IMR-90 (cell line): ENCODE measurements at regions not wholly inside any gene's neighbourhood (a gene's known extent, or its start where the extent isn't known, plus 50 kb on each side); places are given as distances from the start of the nearest gene placed in this dataset.

ENCODE experiments used
- CEBPB ChIP-seq: IDR thresholded peaks from 2 replicates; pipeline ENCODE4 v1.6.1; 2012; ENCODE audit warnings: low read depth, low read length, improper control_type of control experiment
- CHD1 ChIP-seq: IDR thresholded peaks from 2 replicates; pipeline ENCODE4 v1.6.1; 2012; ENCODE audit warnings: low read depth, low read length, improper control_type of control experiment
- CTCF ChIP-seq: conservative IDR thresholded peaks from 2 replicates; pipeline ENCODE4 v1.5.1; 2012; ENCODE audit warnings: mild to moderate bottlenecking, low read depth, low read length, improper control_type of control experiment
- FOS ChIP-seq: fragments of 150-350 bp; IDR thresholded peaks from 2 replicates; pipeline ENCODE4 v1.6.1; 2016; ENCODE audit warnings: low read depth, low read length
- MAZ ChIP-seq: IDR thresholded peaks from 2 replicates; pipeline ENCODE4 v1.6.1; 2012; ENCODE audit warnings: low read depth, mild to moderate bottlenecking, low read length, improper control_type of control experiment, moderate library complexity, borderline replicate concordance
- MXI1 ChIP-seq: IDR thresholded peaks from 2 replicates; pipeline ENCODE4 v1.6.1; 2012; ENCODE audit warnings: low read depth, mild to moderate bottlenecking, low read length, moderate library complexity, borderline replicate concordance
- POLR2A ChIP-seq: IDR thresholded peaks from 2 replicates; pipeline ENCODE4 v1.6.1; 2012; ENCODE audit warnings: mild to moderate bottlenecking, low read depth, low read length
- RAD21 ChIP-seq: IDR thresholded peaks from 2 replicates; pipeline ENCODE4 v1.6.1; 2012; ENCODE audit warnings: low read length, improper control_type of control experiment
- RCOR1 ChIP-seq: IDR thresholded peaks from 2 replicates; pipeline ENCODE4 v1.6.1; 2012; ENCODE audit warnings: mild to moderate bottlenecking, low read length, improper control_type of control experiment; ENCODE audit not compliant: insufficient replicate concordance
- RFX5 ChIP-seq: IDR thresholded peaks from 2 replicates; pipeline ENCODE4 v1.8.0; 2012; ENCODE audit warnings: low read depth, mild to moderate bottlenecking, low read length, moderate library complexity
- SMC3 ChIP-seq: fragments of 150-350 bp; IDR thresholded peaks from 2 replicates; pipeline ENCODE4 v1.6.1; 2016; ENCODE audit warnings: low read depth, mild to moderate bottlenecking, antibody characterized with exemption, low read length, moderate library complexity
- USF2 ChIP-seq: fragments of 150-350 bp; IDR thresholded peaks from 2 replicates; pipeline ENCODE4 v1.6.1; 2017; ENCODE audit warnings: mild to moderate bottlenecking, antibody characterized with exemption, low read length, low read depth

- TF ChIP-seq CTCF (no peak), SMC3 (no peak), CEBPB (no peak), MXI1 (no peak), FOS (no peak), RAD21 (no peak), CHD1 (no peak), POLR2A (no peak), RFX5 (no peak), USF2 (no peak), MAZ (no peak), RCOR1 (no peak)
Observed at GRCh38 chr4:27217261-27217769, 356.7 kb downstream of the STIM2 start.
